ENCODE measurements at regions not wholly inside any gene's neighbourhood (a gene's known extent, or its start where the extent isn't known, plus 50 kb on each side); places are given as distances from the start of the nearest gene placed in this dataset.

GRCh38 chr12:5155866-5156265, 112.2 kb downstream of the KCNA5 start:
- TF ChIP-seq CTCF (IDR thresholded peaks at IDR 0.05): no peak
- no peak for TF ChIP-seq POLR2AphosphoS5 (IDR thresholded peaks at IDR 0.05)
- no peak for TF ChIP-seq EP300 (IDR thresholded peaks at IDR 0.05)

All from gastroesophageal sphincter (tissue), 3 donors.